ENCODE measurements at regions not wholly inside any gene's neighbourhood (a gene's known extent, or its start where the extent isn't known, plus 50 kb on each side); places are given as distances from the start of the nearest gene placed in this dataset.

DNA sequence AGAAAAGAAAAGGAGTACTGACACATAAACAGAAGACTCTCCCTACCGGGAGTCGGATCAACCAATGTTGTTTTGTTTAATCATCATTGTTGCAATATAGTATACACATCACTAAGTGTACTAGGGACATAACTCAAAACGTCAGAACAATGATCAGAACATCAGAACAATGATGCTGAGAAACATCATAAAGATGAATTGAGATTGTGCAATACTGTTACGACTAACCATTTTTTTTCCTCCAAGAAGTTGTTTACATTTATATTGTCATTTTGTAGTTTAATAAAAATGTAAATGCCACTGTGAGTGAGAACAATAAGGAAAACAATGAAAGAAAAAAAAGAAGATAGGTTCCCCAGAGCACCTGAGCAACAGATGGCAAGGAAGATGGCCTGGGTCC is 663.1 kb upstream of the PCDH15 start:
- FAIRE-seq (no peak), DNase-seq (ENCODE audit: insufficient read length, low spot score) (no peak)
- TF ChIP-seq POLR2A (IDR thresholded peaks at IDR 0.05; ENCODE audit: low read depth, low read length) (no peak), POLR2AphosphoS5 (IDR thresholded peaks at IDR 0.05; ENCODE audit: low read depth, low read length) (no peak)

DNA sequence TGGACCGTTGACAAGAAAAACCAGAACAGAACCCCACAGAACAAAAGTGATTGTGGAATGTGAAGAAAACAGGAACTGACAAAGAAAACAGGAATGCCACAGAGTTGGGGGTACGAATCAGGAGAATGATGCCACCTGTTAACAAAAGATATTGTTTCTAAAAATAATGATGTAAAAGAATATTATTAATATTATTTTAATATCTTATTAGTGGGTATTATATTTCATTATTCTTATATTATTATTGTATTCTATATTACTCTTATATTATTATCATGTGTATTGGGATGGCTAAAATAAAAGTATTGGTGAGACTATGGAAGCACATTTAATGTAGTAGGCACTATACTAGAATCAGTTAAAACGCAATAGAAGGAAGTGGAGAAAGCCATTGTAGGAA is 659.0 kb upstream of the PCDH15 start:
- no peak for TF ChIP-seq PAX5 (IDR thresholded peaks at IDR 0.05; ENCODE audit: insufficient read depth, low read length, severe bottlenecking)

GRCh38 chr10:55449981-55450380 is 649.0 kb upstream of the PCDH15 start:
- DNase-seq (ENCODE audit: insufficient read length, low spot score) (no peak), FAIRE-seq (no peak)

More for the DNA sequence above, 659.0 kb upstream of the PCDH15 start:
- DNase-seq (ENCODE audit: insufficient read length, low spot score) (no peak), FAIRE-seq (no peak)

GRCh38 chr10:55446441-55447002 is 645.5 kb upstream of the PCDH15 start:
- DNase-seq (ENCODE audit: insufficient read length, low spot score) (no peak), FAIRE-seq (no peak)
- TF ChIP-seq SPI1 (IDR thresholded peaks at IDR 0.05; ENCODE audit: low read depth, low read length) (no peak), PAX5 (IDR thresholded peaks at IDR 0.05; ENCODE audit: insufficient read depth, low read length, severe bottlenecking) (no peak), TAF1 (IDR thresholded peaks at IDR 0.05; ENCODE audit: low read depth, low read length) (no peak), POLR2AphosphoS5 (IDR thresholded peaks at IDR 0.05; ENCODE audit: low read depth, low read length) (no peak)

More at GRCh38 chr10:55449981-55450380, 649.0 kb upstream of the PCDH15 start:
- TF ChIP-seq TAF1 (IDR thresholded peaks at IDR 0.05; ENCODE audit: low read depth, low read length) (no peak), POLR2A (IDR thresholded peaks at IDR 0.05; ENCODE audit: low read depth, low read length) (no peak), PAX5 (IDR thresholded peaks at IDR 0.05; ENCODE audit: insufficient read depth, low read length, severe bottlenecking) (no peak), SPI1 (IDR thresholded peaks at IDR 0.05; ENCODE audit: low read depth, low read length) (no peak), POU2F2 (IDR thresholded peaks at IDR 0.05; ENCODE audit: low read depth, low read length) (no peak), POLR2AphosphoS5 (IDR thresholded peaks at IDR 0.05; ENCODE audit: low read depth, low read length) (no peak)

GRCh38 chr10:55441777-55442176 is 640.7 kb upstream of the PCDH15 start:
- no peak for DNase-seq (ENCODE audit: insufficient read length, low spot score)
- no peak for FAIRE-seq

DNA sequence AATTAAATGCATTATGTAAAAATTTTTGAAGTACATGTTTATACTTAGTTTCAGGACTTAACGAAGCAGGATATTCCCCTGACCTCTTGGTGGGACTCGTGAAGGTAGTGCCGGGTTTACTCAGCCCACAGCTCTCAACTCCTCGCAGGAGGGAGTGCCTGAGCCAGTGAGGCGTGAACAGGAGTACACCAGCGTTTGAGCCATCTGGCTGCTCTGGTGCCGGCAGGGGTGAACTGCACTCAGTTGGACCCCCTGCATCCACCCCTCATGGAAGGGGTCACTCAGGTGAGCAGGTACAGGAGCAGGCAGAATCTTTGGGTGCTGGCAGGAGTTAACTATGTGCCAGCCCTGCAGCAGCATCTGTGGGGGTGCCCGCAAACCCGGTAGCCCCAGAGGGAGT is 625.1 kb upstream of the PCDH15 start:
- FAIRE-seq (no peak), DNase-seq (ENCODE audit: insufficient read length, low spot score) (no peak)
- TF ChIP-seq PAX5 (IDR thresholded peaks at IDR 0.05; ENCODE audit: insufficient read depth, low read length, severe bottlenecking) (no peak), POU2F2 (IDR thresholded peaks at IDR 0.05; ENCODE audit: low read depth, low read length) (no peak), TAF1 (IDR thresholded peaks at IDR 0.05; ENCODE audit: low read depth, low read length) (no peak), POLR2AphosphoS5 (IDR thresholded peaks at IDR 0.05; ENCODE audit: low read depth, low read length) (no peak), POLR2A (IDR thresholded peaks at IDR 0.05; ENCODE audit: low read depth, low read length) (no peak), SPI1 (IDR thresholded peaks at IDR 0.05; ENCODE audit: low read depth, low read length) (no peak)

More at GRCh38 chr10:55441777-55442176, 640.7 kb upstream of the PCDH15 start:
- TF ChIP-seq POU2F2 (IDR thresholded peaks at IDR 0.05; ENCODE audit: low read depth, low read length) (no peak), POLR2A (IDR thresholded peaks at IDR 0.05; ENCODE audit: low read depth, low read length) (no peak), POLR2AphosphoS5 (IDR thresholded peaks at IDR 0.05; ENCODE audit: low read depth, low read length) (no peak), TAF1 (IDR thresholded peaks at IDR 0.05; ENCODE audit: low read depth, low read length) (no peak), PAX5 (IDR thresholded peaks at IDR 0.05; ENCODE audit: insufficient read depth, low read length, severe bottlenecking) (no peak), SPI1 (IDR thresholded peaks at IDR 0.05; ENCODE audit: low read depth, low read length) (no peak)

DNA sequence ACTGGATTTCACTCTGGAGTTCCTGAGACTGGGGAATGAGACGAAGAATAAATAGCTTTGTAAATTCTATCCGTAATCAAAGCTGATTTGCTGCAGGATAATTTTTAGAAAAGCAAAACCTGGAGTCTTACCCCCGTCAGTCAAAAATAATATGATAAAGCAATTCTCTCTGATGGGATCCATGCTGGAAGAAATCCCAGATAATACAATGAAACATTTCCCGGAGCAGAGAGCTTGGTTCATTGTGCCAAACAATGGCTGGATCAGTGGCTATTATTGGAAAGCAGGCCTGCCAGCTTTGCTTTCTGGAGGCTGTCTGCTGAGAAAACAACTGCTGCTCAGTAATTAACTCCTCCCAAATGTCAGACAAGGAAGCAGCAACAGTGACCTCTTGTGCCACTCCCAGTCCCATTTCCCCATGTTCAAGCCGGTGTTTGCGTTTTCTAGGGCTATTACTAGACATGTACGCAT is 609.4 kb upstream of the PCDH15 start:
- FAIRE-seq, result no peak
- DNase-seq (ENCODE audit: insufficient read length, low spot score), result no peak
- TF ChIP-seq POU2F2 (IDR thresholded peaks at IDR 0.05; ENCODE audit: low read depth, low read length), result no peak
- TF ChIP-seq TAF1 (IDR thresholded peaks at IDR 0.05; ENCODE audit: low read depth, low read length), result no peak
- TF ChIP-seq POLR2A (IDR thresholded peaks at IDR 0.05; ENCODE audit: low read depth, low read length), result no peak

GRCh38 chr10:55404094-55404493 is 603.1 kb upstream of the PCDH15 start:
- FAIRE-seq (no peak), DNase-seq (ENCODE audit: insufficient read length, low spot score) (no peak)
- TF ChIP-seq SPI1 (IDR thresholded peaks at IDR 0.05; ENCODE audit: low read depth, low read length) (no peak), POU2F2 (IDR thresholded peaks at IDR 0.05; ENCODE audit: low read depth, low read length) (no peak), TAF1 (IDR thresholded peaks at IDR 0.05; ENCODE audit: low read depth, low read length) (no peak), POLR2AphosphoS5 (IDR thresholded peaks at IDR 0.05; ENCODE audit: low read depth, low read length) (no peak), POLR2A (IDR thresholded peaks at IDR 0.05; ENCODE audit: low read depth, low read length) (no peak)

DNA sequence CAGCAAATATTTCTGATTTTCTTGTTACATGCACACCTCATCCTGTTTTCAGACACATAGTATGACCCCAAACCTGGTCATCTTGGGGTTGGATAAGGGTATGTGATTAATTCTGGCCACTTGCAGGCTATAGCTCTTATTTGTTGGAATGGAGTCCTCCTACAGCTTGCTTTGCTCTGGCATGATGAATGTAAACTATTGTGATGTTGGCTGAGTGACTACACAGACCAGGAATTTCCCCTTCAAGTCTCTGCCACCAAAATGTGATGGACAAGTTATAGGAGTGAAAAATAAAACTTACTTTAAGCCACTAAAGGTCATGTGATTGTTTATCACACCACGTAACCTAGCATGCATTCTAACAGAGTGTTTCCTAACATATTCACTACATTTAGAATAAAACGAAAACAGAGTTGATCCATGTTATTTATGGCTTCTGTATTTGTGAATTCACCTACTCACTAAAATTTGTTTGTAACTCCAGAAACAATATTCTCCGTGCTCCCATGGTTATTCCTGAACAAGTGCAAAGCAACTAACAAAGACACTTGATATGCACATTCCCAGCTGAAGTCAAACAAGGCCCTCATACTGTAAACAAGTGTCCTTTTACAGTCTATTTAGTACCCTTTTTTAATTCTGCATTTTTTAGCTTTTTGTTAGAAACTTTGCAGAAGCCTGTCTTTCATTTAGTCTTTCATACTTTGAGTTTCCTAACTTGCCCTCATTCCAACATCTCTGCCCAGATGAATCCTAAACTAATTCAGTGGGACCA is 599.2 kb upstream of the PCDH15 start:
- no peak for FAIRE-seq
- no peak for DNase-seq (ENCODE audit: insufficient read length, low spot score)
- TF ChIP-seq SPI1 (IDR thresholded peaks at IDR 0.05; ENCODE audit: low read depth, low read length) (no peak), PAX5 (IDR thresholded peaks at IDR 0.05; ENCODE audit: insufficient read depth, low read length, severe bottlenecking) (no peak), POLR2AphosphoS5 (IDR thresholded peaks at IDR 0.05; ENCODE audit: low read depth, low read length) (no peak), POLR2A (IDR thresholded peaks at IDR 0.05; ENCODE audit: low read depth, low read length) (no peak), TAF1 (IDR thresholded peaks at IDR 0.05; ENCODE audit: low read depth, low read length) (no peak), POU2F2 (IDR thresholded peaks at IDR 0.05; ENCODE audit: low read depth, low read length) (no peak)

GRCh38 chr10:55398497-55398882 is 597.5 kb upstream of the PCDH15 start:
- no peak for TF ChIP-seq POLR2A (IDR thresholded peaks at IDR 0.05; ENCODE audit: low read depth, low read length)
- TF ChIP-seq POU2F2 (IDR thresholded peaks at IDR 0.05; ENCODE audit: low read depth, low read length), result no peak
- TF ChIP-seq SPI1 (IDR thresholded peaks at IDR 0.05; ENCODE audit: low read depth, low read length), result no peak
- no peak for TF ChIP-seq TAF1 (IDR thresholded peaks at IDR 0.05; ENCODE audit: low read depth, low read length)
- no peak for TF ChIP-seq PAX5 (IDR thresholded peaks at IDR 0.05; ENCODE audit: insufficient read depth, low read length, severe bottlenecking)
- TF ChIP-seq POLR2AphosphoS5 (IDR thresholded peaks at IDR 0.05; ENCODE audit: low read depth, low read length), result no peak
- FAIRE-seq, result no peak
- no peak for DNase-seq (ENCODE audit: insufficient read length, low spot score)
